SK-MEL-5 (cell line): ENCODE measurements at regions not wholly inside any gene's neighbourhood (a gene's known extent, or its start where the extent isn't known, plus 50 kb on each side); places are given as distances from the start of the nearest gene placed in this dataset.

ENCODE experiments used
- DNase-seq: peaks from one replicate; pipeline ENCODE4 v3.0.0-alpha.2; 2016; ENCODE audit warnings: low read depth, low spot score
- in situ Hi-C: cut with HindIII; loops from 2 replicates; pipeline ENCODE4 v1.10.0; 2016; ENCODE audit warnings: low sequenced_read_pairs, high pct_unique_total_duplicates, low pct_unique_long_range_greater_than_20kb

DNA sequence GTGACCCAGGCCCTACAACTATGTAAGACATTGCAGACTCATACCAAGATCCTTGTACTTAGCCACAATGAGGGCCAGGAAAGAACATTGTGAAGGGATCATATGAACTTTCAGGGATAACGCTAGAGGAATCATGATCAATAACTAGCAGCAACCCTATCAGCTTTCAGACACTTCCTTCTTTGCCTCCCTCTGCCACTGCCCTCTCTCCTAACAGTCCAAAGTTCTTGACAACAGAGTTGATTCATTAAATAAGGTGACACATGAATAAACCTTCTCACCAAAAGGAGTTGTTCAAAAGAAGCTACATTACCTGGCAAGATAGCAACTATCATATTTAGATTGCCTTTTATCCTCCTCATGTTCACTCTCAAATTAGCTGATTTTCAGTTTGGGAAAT lies 272.2 kb upstream of the DACH1 start:
- in situ Hi-C loops: no loop called here
- no peak for DNase-seq

DNA sequence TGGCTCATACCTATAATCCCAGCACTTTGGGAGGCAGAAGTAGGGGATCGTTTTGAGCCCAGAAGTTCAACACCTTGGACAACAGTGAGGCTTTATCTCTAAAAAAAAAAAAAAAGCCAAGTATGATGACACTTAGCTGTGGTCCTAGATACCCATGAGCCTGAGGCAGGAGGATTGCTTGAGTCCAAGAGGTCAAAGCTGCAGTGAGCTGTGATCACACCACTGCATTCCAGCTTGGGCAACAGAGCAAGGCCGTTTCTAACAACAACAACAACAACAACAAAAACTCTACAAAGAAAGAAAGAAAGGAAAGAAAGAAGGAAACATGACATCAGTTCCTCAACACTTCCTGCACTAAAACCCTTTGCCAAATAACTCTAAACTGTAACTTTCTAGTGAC lies 265.1 kb upstream of the DACH1 start:
- no peak for DNase-seq
- in situ Hi-C loops: no loop called here

DNA sequence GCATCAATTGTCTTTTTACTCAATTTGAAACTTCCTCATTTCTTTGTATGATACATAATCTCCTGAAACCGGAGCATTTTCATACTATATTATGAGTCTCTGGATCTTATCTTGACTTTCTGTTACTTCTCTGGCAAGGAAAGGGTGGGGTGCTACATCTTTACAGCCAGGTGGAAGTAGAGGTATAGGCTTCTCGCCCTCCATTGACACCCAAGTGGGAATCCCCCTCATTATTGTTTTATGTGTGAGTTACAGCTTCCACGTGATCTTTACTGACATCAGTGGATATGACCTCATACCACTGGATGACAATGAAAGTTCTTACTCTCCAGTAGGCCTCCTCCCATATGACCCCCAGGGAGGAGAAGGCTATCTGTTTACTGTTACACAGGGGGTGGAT lies 262.1 kb upstream of the DACH1 start:
- in situ Hi-C loops: no loop called here
- peak; percentile 40 for DNase-seq

DNA sequence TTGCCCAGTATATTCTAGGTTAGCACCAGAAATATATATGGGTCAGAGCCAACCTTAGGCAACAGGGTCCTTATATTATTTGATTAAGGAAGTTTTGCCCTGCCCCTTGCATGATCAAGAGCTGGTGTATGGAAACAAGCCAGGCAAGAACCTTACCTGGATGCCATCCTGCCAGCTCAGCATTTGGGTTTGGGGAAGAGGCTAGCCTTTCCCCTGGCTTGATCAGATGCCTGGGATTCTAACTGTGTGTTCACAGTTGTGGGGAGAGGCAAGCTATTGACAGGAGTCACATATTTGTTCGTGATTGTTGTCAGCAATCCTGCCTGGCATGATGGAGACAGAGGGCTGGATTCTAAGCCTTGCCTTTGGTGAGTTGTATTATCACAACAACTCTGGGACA lies 260.0 kb upstream of the DACH1 start:
- in situ Hi-C loops: no loop called here
- no peak for DNase-seq

DNA sequence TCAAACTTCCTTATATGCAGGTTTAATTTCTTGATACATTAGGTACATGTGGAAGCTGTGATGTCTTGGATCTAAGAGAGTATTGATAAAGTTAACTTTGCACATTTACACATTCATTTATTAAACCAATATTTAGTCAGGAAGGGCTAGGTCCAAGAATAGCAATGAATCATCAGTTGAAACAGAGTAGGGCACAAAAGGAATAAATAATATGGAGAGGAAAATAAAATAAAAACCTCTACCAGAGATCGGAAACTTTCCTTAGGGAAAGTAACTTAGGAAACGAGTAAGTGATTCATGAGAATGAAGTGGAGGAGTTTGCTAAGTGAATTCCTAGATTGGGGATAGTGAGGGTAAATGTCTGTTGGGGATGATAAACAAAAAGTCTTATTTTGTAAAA lies 259.4 kb upstream of the DACH1 start:
- in situ Hi-C loops: no loop called here
- DNase-seq: no peak

DNA sequence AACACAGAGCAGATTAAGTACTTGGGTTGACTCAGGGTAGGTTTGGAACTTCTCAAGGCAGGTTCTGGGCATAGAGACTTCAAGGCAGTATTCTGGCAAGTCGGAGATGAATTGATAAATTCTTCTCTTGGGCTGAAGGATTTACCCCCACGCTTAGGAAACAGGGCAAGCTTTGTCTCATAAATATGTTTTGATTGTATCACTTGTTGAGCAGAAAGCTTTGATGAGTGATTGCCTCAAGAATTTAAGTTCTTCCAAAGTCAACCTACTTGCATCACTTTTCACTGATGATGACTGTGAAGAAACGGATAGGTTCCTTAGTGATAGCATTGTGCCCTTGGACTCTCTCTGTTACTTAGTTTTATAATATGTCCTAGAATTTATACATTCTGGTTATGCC lies 258.6 kb upstream of the DACH1 start:
- DNase-seq: peak; percentile 67
- in situ Hi-C loops: no loop called here

DNA sequence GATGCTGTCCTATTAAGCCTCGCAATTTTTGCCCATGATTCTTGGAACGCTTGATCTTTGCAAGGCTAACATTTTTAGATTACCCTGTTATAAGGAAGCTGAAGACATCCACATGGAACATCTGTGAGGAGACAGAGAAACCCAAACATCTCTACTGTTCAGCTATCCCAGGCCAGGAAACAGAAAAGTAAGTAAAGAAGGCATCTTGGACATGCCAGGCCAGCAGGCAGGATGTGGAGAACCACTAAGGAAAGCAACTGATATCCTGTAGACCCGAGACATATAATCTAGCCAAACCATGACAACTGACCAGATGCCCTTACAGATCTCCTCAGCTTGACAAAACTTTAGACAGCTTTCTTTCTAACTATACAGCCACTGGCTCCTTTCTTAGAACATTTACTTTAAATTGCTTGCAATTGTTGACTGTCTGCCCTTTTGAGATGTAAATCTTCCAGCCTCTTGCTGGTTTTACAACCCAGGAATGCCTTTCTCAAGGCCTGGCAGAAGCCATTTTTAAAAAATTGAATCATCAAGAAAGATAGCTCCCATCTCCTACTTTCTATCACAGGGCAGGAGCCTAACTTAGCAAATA lies 255.8 kb upstream of the DACH1 start:
- in situ Hi-C loops: no loop called here
- no peak for DNase-seq

DNA sequence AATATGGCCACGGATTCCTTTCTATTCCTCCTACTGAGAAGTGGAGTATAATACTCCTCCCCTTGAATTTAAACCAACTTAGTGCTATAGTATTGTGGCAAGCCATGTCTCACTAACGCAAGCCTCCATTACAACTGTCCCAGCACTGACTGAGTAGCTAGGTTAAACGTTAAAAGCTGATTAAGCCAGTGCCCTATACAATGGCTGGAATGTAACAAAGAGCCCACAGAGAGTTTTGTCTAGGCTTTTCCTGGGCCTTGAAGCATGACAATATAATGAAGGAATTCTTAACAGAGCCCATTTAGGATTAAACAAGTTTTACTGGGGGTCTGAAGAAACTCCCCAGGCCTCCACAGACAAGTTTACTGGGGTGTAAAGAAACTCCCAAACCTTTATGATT lies 254.5 kb upstream of the DACH1 start:
- DNase-seq: no peak
- in situ Hi-C loops: no loop called here

DNA sequence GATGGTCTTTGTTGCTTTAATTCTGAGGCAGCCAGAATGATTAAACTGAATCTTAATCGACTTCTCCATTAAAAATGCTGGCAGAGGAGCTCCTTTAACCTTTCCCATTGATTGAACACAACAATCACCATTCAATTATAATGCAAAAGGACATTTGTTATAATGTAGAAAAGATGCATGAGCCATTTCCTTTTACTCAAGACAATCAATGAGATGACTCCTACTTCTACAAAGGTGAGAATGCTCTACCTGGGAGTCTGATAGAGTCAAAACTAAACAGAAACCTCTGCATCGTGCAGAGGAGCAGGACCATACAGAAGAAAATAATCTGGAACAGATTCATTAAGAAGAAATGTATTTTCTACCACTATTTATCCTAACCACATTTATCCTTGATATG lies 253.6 kb upstream of the DACH1 start:
- in situ Hi-C loops: no loop called here
- no peak for DNase-seq

DNA sequence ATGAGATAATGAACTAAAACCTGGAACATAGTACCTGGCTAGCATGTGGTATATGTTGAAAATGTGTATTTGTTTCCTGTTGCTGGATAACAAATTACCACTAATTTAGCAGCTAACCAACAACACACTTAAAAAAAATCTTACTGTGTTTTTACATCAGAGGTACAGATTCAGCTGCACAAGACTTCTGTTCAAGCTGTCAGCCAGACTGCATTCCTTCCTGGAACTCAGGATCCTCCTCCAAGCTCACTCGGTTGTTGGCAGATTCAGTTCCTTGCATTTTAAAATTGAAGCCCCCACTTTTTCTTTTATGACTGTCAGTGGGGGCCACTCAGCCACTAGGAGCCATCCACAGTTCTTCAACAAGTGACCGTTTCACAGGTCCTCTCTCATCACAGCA lies 246.9 kb upstream of the DACH1 start:
- in situ Hi-C loops: no loop called here
- DNase-seq: no peak

DNA sequence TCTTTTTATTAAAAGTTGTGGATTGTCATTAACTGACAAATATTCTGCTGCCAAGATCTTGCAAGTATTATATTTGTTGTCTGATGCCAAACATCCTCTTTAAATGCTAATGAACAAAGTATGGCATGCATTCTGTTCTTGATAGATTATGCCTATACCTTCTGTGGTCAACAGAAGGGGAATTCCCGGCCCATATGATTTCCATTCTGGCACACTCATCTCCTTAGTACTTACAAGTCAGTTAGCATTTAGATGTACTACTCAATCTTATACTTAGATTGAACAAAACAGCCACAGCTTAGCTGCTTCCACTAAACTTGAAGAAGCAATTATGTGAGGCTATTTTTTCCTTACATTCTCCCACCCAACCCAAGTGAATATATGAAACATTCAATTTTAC lies 246.1 kb upstream of the DACH1 start:
- DNase-seq: no peak
- in situ Hi-C loops: no loop called here

DNA sequence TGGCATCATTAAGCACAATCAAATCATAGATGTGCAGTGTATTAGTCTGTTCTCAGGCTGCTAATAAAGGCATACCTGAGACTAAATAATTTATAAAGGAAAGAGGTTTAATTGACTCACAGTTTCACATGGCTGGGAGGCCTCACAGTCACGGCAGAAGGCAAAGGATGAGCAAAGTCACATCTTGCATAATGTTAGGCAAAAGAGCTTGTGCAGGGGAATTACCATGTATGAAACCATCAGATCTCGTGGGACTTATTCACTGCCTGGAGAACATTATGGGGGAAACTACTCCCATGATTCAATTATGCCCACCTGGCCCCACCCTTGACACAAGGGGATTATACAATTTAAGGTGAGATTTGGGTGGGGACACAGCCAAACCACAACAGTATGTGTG lies 245.2 kb upstream of the DACH1 start:
- in situ Hi-C loops: no loop called here
- no peak for DNase-seq

DNA sequence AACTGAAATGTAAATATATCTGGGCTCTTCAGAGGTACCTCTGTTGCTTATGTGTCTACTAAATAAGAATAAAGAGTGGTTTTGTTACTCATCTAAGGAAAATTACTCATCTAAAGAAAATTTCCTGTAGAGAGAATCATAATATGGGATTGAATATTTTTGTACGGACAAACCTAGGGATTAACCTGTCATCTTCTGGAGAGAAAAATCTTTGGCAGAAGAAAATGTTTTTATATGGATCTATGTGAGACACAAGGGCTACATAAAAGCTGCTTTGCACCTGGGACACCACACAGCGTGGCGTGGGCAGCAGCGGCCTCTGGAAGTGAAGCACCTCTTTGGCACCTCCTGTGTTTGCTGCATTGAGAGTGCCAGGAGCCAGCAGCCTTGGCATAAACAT lies 242.9 kb upstream of the DACH1 start:
- in situ Hi-C loops: no loop called here
- no peak for DNase-seq

DNA sequence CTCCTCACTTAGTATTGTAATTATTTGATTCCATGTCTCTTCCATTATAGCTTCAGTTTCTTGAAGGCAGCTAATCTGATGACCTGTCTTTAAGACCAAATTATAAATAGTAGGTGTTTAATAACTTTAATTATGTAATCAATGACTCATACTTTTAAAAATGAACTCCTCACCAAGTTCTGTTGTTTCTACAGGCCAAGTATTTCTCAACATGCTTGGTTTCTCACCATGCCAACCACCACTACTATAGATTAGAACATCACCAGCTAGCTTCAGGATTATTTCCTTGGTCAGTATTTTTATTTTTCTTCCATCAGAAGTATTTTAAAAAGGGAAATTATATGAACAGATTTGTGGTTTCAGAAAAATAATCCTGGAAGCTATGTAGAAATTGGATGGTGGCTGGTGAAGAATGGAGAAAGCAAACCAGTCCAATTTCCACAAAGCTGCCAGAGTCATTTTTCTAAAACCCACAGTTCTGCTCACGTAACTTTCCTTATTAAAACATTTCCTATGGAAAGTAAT lies 237.7 kb upstream of the DACH1 start:
- DNase-seq: no peak
- in situ Hi-C loops: no loop called here

DNA sequence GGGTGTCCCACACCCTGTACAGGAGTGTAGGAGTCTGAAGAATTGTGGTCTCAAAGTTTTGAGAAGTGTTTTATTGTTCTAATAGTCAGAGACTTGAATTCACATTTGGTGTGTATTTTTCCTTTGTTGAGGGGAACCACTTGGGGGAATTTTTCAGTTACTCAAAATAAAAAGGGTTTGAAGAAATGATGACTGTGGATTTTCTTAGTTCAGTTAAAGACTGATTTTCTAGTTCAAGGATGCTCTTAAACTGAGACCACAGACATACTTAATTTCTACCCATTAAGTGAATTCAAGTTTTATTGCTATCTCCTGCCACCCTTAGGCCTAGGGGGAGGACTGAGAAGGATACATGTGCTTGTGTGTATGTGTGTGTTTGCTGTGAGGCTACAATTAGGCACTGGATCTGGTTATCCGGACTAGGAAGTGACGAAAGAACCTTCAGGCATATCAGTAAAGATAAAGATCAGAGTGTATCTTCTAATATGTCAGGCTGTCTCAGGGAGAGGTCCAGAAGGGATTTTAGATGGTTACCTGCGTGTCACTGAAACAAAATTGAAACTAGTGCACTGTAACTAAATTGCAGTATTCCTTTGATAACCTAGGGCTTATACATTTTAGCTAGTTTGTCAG lies 234.9 kb upstream of the DACH1 start:
- DNase-seq: no peak
- in situ Hi-C loops: no loop called here

DNA sequence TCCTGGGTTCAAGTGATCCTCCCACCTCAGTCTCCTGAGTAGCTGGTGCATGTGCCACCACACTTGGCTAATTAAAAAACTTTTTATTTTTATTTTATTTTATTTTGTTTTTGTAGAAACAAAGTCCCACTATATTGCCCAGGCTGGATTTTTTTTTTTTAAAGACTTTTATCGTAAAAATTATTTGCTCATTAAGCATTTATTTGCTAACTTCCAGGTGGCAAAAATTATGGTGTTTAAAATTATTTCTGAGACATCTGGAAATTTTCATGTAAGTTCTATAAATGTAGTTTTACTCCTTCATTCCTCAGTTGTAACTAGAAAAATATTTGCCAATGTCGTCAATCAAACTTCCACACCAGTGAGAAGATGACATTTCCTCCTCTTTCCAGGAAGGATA lies 233.3 kb upstream of the DACH1 start:
- no peak for DNase-seq
- in situ Hi-C loops: no loop called here

DNA sequence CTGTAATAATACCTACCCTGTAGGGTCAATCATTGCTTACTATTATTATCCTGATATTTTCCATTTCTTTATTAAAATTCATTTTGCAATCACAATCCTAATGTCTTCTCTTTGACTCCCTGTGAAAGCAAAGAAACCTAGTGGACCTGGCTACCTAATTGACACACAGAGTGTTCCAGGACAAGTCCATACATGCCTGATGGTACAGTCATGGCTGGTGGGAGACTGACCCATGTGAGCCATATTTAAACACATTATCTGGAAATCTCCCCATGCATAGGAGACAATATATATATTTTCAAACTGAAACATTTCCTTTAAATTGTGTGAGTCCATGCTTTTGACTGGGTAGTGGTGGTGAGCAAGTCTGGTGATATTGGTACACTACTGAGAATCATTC lies 230.6 kb upstream of the DACH1 start:
- DNase-seq: no peak
- in situ Hi-C loops: no loop called here

DNA sequence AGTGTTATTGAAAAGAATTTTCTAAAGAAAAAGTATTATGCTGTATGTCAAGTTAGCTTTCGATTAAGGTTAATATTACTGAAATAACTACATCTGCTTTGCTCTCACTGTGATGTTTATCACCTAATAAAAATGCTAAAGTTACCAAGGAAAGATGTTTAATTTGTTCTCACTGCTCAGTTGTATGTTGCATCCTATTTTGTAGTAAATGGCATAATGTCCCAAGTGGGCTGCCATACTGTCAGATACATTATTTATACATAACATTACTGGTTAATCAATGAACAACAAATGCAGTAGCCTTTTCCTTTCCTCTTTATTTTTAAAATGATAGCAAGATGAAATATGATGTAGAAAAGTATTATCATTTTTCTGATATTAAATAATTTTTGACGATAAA lies 226.3 kb upstream of the DACH1 start:
- DNase-seq: no peak
- in situ Hi-C loops: no loop called here

DNA sequence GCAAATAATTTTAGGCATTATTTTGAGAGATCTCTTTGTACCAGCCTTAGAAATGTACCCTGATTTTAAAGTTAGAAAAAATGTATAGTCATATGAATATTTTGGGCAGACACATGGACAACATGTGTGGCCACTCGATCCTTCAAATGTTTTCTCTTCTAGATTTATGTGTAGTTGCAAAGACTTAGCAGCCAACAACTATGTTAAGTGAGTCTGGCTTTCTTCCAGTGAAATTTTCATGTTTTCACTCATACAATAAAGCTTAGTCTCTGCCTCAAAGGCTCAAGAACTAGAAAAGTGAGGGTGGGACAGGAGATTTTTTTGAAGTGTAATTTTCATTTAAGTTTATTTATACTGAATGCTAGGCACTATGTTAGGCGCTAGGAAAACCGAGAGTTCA lies 207.7 kb upstream of the DACH1 start:
- DNase-seq: no peak
- in situ Hi-C loops: no loop called here

DNA sequence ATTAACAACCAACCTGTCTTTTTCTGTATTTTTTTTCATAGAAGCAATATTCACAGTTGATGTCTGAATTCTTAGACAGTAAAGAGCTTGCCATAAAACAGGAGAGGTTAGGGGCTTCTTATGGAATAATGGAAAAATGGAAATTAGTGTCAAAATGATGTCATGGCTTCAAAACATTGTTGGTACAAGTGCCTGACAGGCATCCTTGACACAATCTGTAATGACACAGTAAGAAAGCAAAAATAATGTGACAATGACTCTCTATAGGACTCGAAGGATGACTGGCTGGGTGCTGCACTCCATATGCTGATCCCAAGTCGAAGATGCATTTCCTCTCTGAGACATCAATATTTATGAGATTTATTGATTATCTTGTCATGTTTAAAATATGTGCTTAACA lies 205.3 kb upstream of the DACH1 start:
- no peak for DNase-seq

More for the DNA sequence above, 205.3 kb upstream of the DACH1 start:
- in situ Hi-C loops: no loop called here
